DMS153 (cell line): ENCODE measurements at regions not wholly inside any gene's neighbourhood (a gene's known extent, or its start where the extent isn't known, plus 50 kb on each side); places are given as distances from the start of the nearest gene placed in this dataset.
"Not testable (repeated sequence)": the region's sequence is repeated elsewhere in the genome, so short reads cannot be mapped to it uniquely, and the experiment has no call there.

Experiments used
- DNase-seq: peaks from one replicate; lab custom pipeline; 2025; lab: John Stamatoyannopoulos, UW

- DNase-seq = no peak
These were observed 1587.6 kb upstream of the C9orf72 start for GRCh38 chr9:29160763-29161353.

DNA sequence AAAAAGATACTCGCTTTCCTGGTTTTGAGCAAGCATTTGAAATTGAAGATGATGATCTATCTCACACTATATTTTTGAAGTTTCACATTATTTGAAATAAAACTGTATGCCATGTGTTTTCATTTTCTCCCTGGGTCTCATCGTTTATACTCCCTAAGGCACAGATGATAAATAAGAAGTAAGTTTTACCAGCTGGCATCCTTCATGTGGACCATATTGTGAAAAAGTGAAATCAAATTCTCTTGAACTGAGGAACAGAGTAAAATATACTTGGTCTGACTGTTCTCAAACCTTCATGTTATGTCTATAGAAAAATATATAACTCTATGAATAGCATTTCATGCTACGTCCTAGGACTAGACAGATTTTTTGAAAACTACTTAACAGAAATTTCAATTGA, 1600.9 kb upstream of the C9orf72 start:
- no peak for DNase-seq

DNA sequence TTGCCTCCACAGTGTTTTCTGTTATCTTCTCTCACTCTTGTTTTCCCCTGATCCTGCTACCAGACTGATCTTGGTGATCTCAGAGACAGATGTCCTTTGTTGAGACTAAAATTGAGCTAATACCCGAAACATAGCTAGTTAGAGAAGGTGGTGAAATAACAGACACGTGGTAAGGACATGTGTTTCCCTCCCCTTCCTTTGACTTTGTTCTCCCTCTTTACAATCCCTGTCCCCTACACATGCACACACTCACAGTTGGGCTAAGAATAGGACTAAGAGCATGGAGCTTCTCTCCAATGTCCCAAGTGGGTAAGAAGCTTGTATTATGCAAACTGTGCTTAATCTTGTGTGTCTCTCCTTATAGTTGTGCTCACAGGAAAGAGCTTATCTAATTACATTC, 1603.0 kb upstream of the C9orf72 start:
- DNase-seq = no peak

GRCh38 chr9:29176786-29177185, 1603.5 kb upstream of the C9orf72 start:
- no peak for DNase-seq

GRCh38 chr9:29183971-29184370, 1610.7 kb upstream of the C9orf72 start:
- no peak for DNase-seq

DNA sequence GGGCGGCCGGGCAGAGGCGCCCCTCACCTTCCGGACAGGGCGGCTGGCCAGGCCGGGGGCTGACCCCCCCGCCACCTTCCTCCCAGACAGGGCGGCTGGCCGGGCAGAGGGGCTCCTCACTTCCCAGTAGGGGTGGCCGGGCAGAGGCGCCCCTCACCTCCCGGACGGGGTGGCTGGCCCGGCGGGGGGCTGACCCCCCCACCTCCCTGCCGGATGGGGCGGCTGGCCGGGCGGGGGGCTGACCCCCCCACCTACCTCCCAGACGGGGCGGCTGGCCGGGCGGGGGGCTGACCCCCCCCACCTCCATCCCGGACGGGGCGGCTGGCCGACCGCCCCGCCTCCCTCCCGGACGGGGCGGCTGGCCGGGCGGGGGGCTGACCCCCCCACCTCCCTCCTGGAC, 1615.5 kb upstream of the C9orf72 start:
- DNase-seq = not testable (repeated sequence)

DNA sequence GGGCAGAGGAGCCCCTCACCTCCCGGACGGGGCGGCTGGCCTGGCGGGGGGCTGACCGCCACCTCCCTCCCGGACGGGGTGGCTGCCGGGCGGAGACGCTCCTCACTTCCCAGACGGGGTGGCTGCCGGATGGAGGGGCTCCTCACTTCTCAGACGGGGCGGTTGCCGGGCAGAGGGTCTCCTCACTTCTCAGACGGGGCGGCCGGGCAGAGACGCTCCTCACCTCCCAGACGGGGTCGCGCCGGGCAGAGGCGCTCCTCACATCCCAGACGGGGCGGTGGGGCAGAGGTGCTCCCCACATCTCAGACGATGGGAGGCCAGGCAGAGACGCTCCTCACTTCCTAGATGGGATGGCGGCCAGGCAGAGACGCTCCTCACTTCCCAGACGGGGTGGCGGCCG, 1615.9 kb upstream of the C9orf72 start:
- not testable (repeated sequence) for DNase-seq

- DNase-seq = no peak
These were observed 1625.6 kb upstream of the C9orf72 start for GRCh38 chr9:29198861-29199260.

- no peak for DNase-seq
These were observed 1626.7 kb upstream of the C9orf72 start for GRCh38 chr9:29199975-29200374.

GRCh38 chr9:29200650-29201049, 1627.4 kb upstream of the C9orf72 start:
- no peak for DNase-seq

DNA sequence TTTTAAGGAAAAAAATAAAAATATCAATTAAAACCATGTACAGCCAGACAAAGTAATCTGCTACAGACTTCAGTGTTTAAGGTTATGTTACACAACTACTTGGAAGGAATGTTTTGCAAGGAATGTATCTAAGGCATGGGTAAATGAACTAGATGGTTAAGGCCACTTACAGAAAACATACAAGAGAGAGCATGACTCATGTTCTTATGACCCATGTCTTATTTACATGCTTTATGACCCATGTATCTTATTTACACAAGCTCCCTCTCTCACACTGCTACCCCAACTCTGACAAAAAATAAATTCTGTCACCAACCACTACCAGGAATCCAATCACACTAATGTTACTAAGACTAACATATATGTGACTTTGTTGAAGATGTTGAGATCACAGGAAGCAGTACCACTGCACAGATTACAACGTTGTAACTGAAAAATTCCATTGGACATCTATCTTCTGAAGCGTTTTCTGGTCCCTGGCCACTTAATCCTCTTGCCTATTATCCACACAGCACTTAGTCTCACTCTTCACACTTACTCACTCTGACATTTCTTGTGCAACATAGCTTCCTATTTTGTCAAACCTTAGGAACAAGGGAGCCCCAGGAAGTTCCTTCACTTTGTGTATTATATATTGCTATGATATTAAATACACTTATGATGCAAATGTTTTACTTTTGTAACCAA, 1630.1 kb upstream of the C9orf72 start:
- DNase-seq = no peak

GRCh38 chr9:29208670-29209069, 1635.4 kb upstream of the C9orf72 start:
- DNase-seq = no peak

DNA sequence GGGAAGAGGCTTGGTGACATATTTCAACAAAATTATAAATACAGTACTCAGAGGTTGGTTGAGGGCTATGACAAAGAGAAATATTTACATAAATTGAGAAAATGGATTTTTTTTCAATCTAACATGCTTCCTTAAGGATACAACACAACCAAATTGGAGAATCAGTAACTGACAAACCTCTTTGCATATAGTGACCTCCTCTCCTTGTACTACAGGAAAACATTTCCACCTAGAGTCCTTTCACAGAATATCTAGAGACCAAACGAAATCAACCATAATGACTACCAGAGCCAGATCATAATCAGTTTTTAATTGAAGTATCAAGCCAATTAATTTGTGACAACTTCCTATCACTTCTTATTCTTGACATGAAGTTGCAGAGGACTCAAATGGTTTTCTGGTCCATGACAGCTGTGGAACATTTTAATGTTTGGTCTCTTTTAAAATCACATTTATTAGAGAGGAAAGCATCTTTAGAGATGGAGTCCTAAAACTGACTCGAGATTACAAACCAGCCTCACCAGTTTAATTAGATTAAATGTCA, 1636.5 kb upstream of the C9orf72 start:
- DNase-seq = no peak

- DNase-seq = no peak
These were observed 1637.8 kb upstream of the C9orf72 start for GRCh38 chr9:29211003-29211579.

DNA sequence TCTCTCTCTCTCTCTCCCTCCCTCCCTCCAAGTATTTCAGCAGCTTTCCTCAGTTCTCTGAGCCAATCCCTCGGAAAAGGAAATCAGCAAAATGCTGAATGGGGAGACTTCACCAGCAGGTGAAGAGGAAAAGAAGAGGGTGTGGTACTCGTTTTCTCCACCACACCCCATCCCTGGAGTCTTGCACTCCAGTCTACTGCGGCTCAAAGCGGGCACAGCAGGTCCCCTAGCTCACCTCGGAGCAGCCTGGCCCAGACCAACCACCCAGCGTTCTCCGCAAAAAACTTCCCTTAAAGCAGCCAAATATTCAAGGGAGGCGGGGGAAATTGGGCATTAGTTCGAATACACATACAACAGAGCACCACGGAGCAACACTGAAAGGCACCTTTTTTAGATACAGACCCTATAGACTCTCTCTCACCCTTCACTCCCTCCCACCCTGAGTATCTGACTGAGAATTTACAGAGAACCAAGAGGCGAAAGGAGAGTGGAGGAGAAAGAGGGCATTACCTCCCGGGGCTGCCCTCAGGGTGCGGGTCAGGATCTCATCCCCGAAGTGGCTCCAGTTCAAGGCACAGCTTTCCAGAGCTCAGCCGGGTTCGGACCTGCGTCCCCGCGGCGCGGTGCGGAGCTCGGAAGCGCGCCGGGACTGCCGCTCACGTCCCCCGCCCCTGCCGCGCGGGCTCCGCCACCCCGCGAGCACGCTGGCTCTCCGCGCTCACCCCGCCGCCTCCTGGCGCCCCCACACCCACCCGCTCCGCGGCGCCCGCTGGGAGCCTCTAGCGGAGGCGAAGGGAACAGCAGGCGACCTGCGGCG, 1638.5 kb upstream of the C9orf72 start:
- DNase-seq = no peak

DNA sequence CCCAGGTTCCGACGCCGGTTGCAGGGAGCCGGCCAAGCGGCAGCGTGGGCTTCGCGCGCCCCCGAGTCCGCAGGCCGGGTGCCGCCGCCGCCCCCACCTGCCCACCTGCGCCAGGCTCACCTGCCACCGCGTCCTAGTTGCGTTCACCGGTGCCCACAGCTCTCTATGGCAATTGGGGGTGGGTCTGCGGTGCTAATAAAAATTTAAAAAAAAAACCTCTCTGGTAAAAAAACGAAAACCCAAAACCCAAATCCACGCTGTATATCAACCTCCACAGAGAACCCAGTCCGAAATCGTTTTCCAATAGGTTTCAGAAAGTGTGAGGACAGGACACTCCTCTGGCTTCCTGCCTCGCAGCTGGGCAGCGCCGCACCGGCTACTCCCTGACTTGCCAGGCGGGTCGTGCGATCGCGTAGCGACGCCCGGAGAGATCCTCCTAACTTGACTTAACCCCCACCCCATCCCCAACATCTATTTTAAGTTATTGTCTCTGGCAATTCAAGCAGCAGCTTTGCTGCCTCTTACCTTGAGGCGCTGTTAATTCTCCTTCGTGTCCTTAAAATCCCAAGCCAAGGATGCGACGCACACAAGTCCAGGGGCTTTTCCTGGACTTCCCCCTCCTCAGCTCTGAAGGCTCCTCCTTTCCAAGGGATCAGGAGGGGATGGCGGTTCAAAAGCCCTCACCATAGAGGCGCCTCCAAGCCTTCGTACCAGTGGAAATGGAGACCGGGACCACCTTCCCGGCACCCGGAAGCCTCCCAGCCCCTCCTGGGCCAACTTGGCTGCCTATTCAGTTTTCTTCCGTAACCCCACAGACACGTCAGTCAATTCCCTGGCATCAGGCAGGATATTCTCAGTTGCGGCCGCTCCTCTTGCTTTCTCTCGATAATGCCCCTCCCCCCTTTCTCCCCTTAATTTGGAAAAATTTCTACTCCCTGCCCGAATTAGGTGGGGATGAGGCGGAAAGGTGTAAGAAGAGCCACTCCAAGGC, 1639.4 kb upstream of the C9orf72 start:
- DNase-seq = no peak

GRCh38 chr9:29213417-29214153, 1640.3 kb upstream of the C9orf72 start, which contains the start of gene LINGO2:
Gene LINGO2, minus strand, starts transcription at chr9:29213601.
- DNase-seq = no peak

DNA sequence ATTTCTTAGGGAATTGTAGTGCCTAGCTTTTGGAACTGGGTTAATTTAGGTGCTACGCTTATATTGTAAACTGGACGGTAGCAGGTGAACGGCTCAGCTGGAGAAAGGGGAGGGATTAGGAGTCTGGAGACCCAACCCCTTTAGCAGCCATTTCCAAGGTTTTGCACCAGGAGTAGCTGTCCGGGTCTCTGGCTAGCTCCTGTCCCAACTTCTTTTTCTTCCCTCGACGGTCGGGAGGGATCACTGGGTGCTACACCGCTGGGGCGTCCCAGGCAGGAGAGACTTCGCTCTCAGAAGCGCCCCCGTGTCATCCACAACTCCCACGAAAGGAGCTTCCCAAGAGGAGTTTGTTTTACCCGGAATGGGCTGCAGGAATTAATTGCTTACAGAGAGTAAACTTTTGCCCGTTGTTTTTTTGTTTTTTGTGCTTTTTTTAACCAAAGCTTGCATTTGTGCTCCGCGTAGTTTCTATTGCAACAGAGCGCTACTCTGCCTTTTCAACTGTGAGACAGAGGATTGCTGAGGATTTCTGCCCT, 1640.9 kb upstream of the C9orf72 start:
- DNase-seq = no peak

DNA sequence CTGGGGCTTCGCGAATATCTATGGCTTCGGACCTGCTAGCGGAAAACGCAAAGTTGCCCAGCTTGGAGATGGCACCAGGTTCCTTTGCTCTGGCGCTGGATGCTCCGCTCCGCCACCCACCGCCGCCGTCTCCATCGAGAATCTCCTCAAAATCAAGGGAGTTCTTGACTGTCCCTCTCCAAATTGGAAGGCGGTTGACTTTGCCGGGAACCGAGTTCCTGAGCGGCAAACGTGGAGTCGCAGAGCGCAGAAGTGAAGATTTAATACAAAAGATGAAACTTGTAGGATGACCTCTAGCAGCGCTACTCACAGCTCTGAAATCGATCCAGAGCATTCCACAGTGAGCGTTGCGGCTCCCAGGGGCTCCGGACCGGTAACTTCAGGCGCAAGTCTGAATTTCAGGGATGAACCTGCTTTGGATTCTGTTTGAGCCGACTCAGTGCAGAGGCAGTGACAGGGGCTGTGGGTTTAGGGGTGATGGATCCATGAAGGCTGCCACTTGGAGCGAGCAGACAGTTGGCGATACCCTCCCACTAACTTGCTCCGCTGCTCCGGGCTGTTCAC, 1641.5 kb upstream of the C9orf72 start:
- no peak for DNase-seq

GRCh38 chr9:29217966-29218365, 1644.7 kb upstream of the C9orf72 start:
- DNase-seq = no peak
